Fibroblast of skin of left biceps (primary cell): ENCODE measurements at regions not wholly inside any gene's neighbourhood (a gene's known extent, or its start where the extent isn't known, plus 50 kb on each side); places are given as distances from the start of the nearest gene placed in this dataset.
"Not testable (repeated sequence)": the region's sequence is repeated elsewhere in the genome, so short reads cannot be mapped to it uniquely, and the experiment has no call there.

Experiments used
- DNase-seq, 2 experiments: peaks; one replicate each; pipeline ENCODE4 v3.0.0-alpha.2; 2013; ENCODE audit warnings: low read depth in 2 of 2

DNA sequence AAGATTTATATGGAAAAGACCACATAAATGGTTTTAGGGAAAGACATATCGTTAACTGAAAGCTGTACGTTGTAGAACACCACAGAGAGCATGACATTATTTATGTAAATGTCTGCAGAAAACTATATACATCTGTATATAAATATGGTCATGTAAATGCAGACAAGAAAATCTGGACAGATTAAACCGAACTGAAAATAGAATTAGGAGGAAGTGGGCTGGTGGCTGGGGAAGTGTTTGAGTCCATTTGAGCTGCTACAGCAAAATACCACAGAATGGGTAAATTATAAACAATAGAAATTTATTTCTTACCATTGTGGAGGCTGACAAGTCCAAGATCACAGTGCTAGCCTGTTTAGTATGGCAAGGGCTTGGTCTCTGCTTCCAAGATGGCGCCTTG, 56.3 kb upstream of the USP6NL start:
- no peak for DNase-seq

GRCh38 chr10:11663763-11664555, 52.5 kb upstream of the USP6NL start:
- no peak for DNase-seq

DNA sequence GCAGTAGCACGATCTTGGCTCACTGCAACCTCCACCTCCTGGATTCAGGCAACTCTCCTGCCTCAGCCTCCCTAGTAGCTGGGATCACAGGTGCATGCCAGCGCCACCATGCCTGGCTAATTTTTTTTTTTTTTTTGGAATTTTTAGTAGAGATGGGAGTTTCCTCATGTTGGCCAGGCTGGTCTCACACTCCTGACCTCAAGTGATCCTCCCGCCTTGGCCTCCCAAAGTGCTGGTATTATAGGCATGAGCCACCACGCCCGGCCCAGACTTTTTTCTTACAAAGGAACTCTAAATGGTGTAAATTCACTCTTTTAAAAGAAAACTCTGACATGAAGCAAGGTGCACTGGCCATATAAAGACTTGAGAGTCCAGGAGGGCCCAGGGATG, 51.7 kb upstream of the USP6NL start:
- not testable (repeated sequence) for DNase-seq

DNA sequence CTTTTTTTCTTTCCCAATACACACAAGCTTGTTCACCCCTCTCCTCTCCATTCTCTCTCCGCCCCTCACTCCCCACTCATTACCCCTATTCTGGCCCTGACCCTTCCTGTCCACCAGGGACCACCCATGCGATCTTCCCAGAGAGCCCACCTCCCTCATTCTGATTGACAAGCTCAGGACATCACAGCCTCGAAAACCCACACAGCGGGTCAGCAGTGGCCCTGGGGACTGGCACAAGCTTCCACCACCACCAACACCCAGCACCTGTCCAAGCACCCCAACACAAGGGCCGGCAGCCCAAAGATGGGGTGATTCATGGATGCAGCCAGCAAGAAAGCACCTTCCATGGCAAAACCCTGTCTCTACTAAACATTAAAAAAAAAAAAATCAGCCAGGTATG, 50.0 kb upstream of the USP6NL start:
- DNase-seq, result no peak
